ENCODE measurements at regions not wholly inside any gene's neighbourhood (a gene's known extent, or its start where the extent isn't known, plus 50 kb on each side); places are given as distances from the start of the nearest gene placed in this dataset.

- TF ChIP-seq CTCF (conservative IDR thresholded peaks at IDR 0.05; ENCODE audit: low read length) (no peak), EZH2phosphoT487 (IDR thresholded peaks at IDR 0.05; ENCODE audit: borderline replicate concordance, low read depth, low read length) (no peak)
Observed at GRCh38 chr18:59060551-59060950, 79.1 kb upstream of the SEC11C start.
